Vagina (tissue), 2 donors: ENCODE measurements at regions not wholly inside any gene's neighbourhood (a gene's known extent, or its start where the extent isn't known, plus 50 kb on each side); places are given as distances from the start of the nearest gene placed in this dataset.

ENCODE experiments used
- CTCF ChIP-seq, 3 experiments: fragments of 450-650 bp in 2 of 3; fragments of 200-600 bp in 1 of 3; sonication (generic) in 1 of 3; IDR thresholded peaks; one replicate each; pipeline ENCODE4 v1.5.1; 2017 to 2019; ENCODE audit warnings: antibody characterized with exemption in 3 of 3, mild to moderate bottlenecking in 2 of 3, moderate library complexity in 2 of 3
- POLR2AphosphoS5 ChIP-seq, 2 donors: sonication (generic); formaldehyde crosslinking; IDR thresholded peaks; one replicate each; pipeline ENCODE4 v1.9.0; 2017; ENCODE audit warnings: antibody characterized with exemption in 2 of 2, mild to moderate bottlenecking in 2 of 2, low read depth in 1 of 2; ENCODE audit not compliant: insufficient read depth in 1 of 2

- TF ChIP-seq CTCF (IDR thresholded peaks at IDR 0.05) (no peak), POLR2AphosphoS5 (IDR thresholded peaks at IDR 0.05; ENCODE audit: insufficient read depth in 1 of 2, low read depth in 1 of 2) (no peak)
Observed at GRCh38 chr1:185442050-185442449, 125.0 kb upstream of the IVNS1ABP start.
